Fibroblast of lung (primary cell): ENCODE measurements at regions not wholly inside any gene's neighbourhood (a gene's known extent, or its start where the extent isn't known, plus 50 kb on each side); places are given as distances from the start of the nearest gene placed in this dataset.

Source experiments
- DNase-seq, 2 donors: peaks; one replicate each; pipeline versions ENCODE4 v3.0.0 to v3.0.0-alpha.2; 2010; ENCODE audit warnings: low read depth in 2 of 2
- H2AFZ ChIP-seq: 2 replicates; pipeline ENCODE4 v1.5.1; 2012; ENCODE audit warnings: low read length, control low read depth, inconsistent platforms
- H3K27ac ChIP-seq: 2 replicates; pipeline ENCODE4 v1.5.1; 2011; ENCODE audit warnings: low read length, control low read depth; ENCODE audit not compliant: insufficient read depth
- H3K27me3 ChIP-seq: 2 replicates; pipeline ENCODE4 v1.5.1; 2011; ENCODE audit warnings: mild to moderate bottlenecking, low read length; ENCODE audit not compliant: control insufficient read depth, insufficient read depth
- H3K36me3 ChIP-seq: 2 replicates; pipeline ENCODE4 v1.5.1; 2011; ENCODE audit warnings: low read length; ENCODE audit not compliant: control insufficient read depth, insufficient read depth
- H3K4me1 ChIP-seq: 2 replicates; pipeline ENCODE4 v1.5.1; 2011; ENCODE audit warnings: low read length; ENCODE audit not compliant: control insufficient read depth, insufficient read depth; ENCODE audit errors: extremely low read depth
- H3K4me2 ChIP-seq: 2 replicates; pipeline ENCODE4 v1.5.1; 2011; ENCODE audit warnings: low read length, control low read depth; ENCODE audit not compliant: insufficient read depth; ENCODE audit errors: extremely low read depth
- H3K4me3 ChIP-seq, 4 experiments: fragments of 200-600 bp in 1 of 4; sonication (generic) in 1 of 4; replicated peaks in 1 of 4; 2 replicates each; pipeline ENCODE4 v1.5.1; 2011 to 2016; ENCODE audit warnings: low read length in 4 of 4, low read depth in 3 of 4, mild to moderate bottlenecking in 3 of 4, control low read depth in 2 of 4, inconsistent platforms in 1 of 4, mixed read lengths in 1 of 4; ENCODE audit not compliant: insufficient read depth in 1 of 4; ENCODE audit errors: control extremely low read depth in 1 of 4
- H3K79me2 ChIP-seq: 2 replicates; pipeline ENCODE4 v1.5.1; 2012; ENCODE audit warnings: mild to moderate bottlenecking, low read length, inconsistent platforms; ENCODE audit not compliant: control insufficient read depth, insufficient read depth
- H3K9ac ChIP-seq: 2 replicates; pipeline ENCODE4 v1.5.1; 2011; ENCODE audit warnings: mild to moderate bottlenecking, low read length, control low read depth; ENCODE audit not compliant: insufficient read depth
- H3K9me3 ChIP-seq: 2 replicates; pipeline ENCODE4 v1.5.1; 2012; ENCODE audit warnings: low read depth, low read length; ENCODE audit not compliant: control insufficient read depth, insufficient read depth
- H4K20me1 ChIP-seq: 2 replicates; pipeline ENCODE4 v1.5.1; 2011; ENCODE audit warnings: low read length; ENCODE audit not compliant: control insufficient read depth, insufficient read depth; ENCODE audit errors: extremely low read depth
- CTCF ChIP-seq, 2 donors: IDR thresholded peaks in 1 of 2; conservative IDR thresholded peaks in 1 of 2; 1 replicate in 1 of 2; 2 replicates in 1 of 2; pipeline ENCODE4 v1.5.1; 2011 to 2012; ENCODE audit warnings: low read length in 2 of 2, control low read depth in 1 of 2, inconsistent platforms in 1 of 2, low read depth in 1 of 2, mild to moderate bottlenecking in 1 of 2
- EZH2 ChIP-seq: IDR thresholded peaks from 2 replicates; pipeline ENCODE4 v1.5.1; 2012; ENCODE audit warnings: low read length, control low read depth, mild to moderate bottlenecking; ENCODE audit errors: missing control alignments

GRCh38 chr3:13192471-13193213 lies 119.4 kb upstream of the IQSEC1 start:
- Histone ChIP-seq H4K20me1 (no peaks in the 10 kb centered on the region), H3K4me1 (no peaks in the 10 kb centered on the region), H3K4me3 (no peak overlapping the region), H3K9me3 (no peaks in the 10 kb centered on the region), H3K27ac (no peak overlapping the region), H3K79me2 (no peaks in the 10 kb centered on the region), H3K4me2 (no peak overlapping the region), H3K9ac (no peak overlapping the region), H2AFZ (no peak overlapping the region), H3K36me3 (no peaks in the 10 kb centered on the region), H3K27me3 (no peaks in the 10 kb centered on the region)
- TF ChIP-seq EZH2 = no peak
- no peak for TF ChIP-seq CTCF (conservative IDR thresholded peaks at IDR 0.05 in 1 of 2, IDR thresholded peaks at IDR 0.05 in 1 of 2; ENCODE audit: low read depth in 1 of 2, low read length in 2 of 2)
- no peak for DNase-seq

GRCh38 chr3:13191016-13191415 lies 117.8 kb upstream of the IQSEC1 start:
- Histone ChIP-seq H2AFZ (no peak overlapping the region), H3K4me1 (no peaks in the 10 kb centered on the region), H3K4me3 (no peak overlapping the region), H4K20me1 (no peaks in the 10 kb centered on the region), H3K9ac (no peak overlapping the region), H3K9me3 (no peaks in the 10 kb centered on the region), H3K79me2 (no peaks in the 10 kb centered on the region), H3K27ac (no peak overlapping the region), H3K27me3 (no peaks in the 10 kb centered on the region), H3K4me2 (no peak overlapping the region), H3K36me3 (no peaks in the 10 kb centered on the region)
- TF ChIP-seq EZH2 (no peak), CTCF (conservative IDR thresholded peaks at IDR 0.05 in 1 of 2, IDR thresholded peaks at IDR 0.05 in 1 of 2; ENCODE audit: low read depth in 1 of 2, low read length in 2 of 2) (no peak)
- no peak for DNase-seq

- no peak for TF ChIP-seq EZH2
- Histone ChIP-seq H3K4me1 (no peaks in the 10 kb centered on the region), H3K9me3 (no peaks in the 10 kb centered on the region), H3K79me2 (no peaks in the 10 kb centered on the region), H3K27me3 (no peaks in the 10 kb centered on the region), H3K27ac (no peak overlapping the region), H3K4me2 (no peak overlapping the region), H4K20me1 (no peaks in the 10 kb centered on the region), H2AFZ (no peak overlapping the region), H3K36me3 (no peaks in the 10 kb centered on the region), H3K9ac (no peak overlapping the region), H3K4me3 (no peak overlapping the region)
- no peak for DNase-seq
These were observed 117.1 kb upstream of the IQSEC1 start for GRCh38 chr3:13190378-13190765.
